NCI-H524 (cell line): ENCODE measurements at regions not wholly inside any gene's neighbourhood (a gene's known extent, or its start where the extent isn't known, plus 50 kb on each side); places are given as distances from the start of the nearest gene placed in this dataset.
A peak's percentile ranks its signal among the peaks of the same experiment; 100 is the strongest.

Source experiments
- DNase-seq, 2 experiments: peaks; one replicate each; lab custom pipeline; 2025; lab: John Stamatoyannopoulos, UW

DNA sequence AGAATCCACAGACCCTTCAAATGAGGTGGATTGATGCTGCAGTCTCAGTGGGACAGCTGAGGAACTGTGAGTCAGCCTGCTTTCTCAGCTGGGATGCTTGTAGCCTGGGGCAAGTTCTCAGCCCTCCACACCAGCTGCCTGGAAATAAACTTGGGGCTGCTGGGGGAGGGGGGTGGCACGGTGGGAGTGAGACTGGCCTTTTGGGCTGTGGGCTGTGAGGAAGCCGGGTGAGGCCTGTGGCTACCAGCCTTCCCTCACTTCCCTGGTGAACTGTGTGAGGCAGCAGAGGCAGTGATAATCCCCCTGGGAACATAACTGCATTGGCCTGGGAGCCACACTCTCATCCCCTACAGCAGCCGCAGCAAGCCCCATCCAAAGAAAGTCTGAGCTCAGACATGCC lies 114.5 kb upstream of the GUCY1A1 start:
- DNase-seq = no peak

DNA sequence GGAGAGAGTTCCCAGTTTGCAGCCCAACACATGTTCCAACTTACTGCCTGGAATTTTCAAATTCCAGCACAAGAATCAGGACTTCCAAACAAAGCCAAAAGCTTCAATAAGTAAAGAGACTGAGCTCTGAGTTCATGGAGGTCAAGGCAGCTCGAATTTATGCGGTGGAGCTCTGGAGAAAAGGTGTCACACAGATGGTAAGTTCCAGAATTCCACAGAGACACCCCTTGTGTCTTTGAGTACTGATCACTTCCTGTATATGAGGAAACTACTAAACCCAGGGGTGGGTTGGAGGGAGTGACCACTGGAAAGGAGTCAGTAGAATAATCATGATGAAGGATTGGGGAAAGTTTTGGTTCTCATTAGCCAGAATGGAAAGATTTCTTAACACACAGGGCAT lies 118.5 kb upstream of the GUCY1A1 start:
- no peak for DNase-seq

DNA sequence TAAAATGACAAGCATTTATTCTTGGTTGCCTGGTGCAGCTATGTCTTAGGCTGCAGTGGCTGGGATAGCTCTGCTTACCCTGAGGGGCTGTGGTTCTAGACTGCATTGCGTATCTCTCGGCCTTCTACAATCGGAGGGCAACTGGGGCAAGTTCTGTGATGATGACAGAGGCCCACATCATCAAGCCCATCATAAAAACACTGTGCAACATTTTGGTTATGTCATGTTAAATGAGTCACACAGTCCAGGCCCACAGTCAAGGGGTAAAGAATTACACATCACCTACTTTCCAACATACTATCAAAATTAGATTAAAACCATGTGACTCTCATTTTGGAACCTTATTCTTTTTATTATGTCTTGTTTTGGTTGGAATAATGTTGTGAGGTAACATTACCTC lies 120.2 kb upstream of the GUCY1A1 start:
- DNase-seq = no peak

DNA sequence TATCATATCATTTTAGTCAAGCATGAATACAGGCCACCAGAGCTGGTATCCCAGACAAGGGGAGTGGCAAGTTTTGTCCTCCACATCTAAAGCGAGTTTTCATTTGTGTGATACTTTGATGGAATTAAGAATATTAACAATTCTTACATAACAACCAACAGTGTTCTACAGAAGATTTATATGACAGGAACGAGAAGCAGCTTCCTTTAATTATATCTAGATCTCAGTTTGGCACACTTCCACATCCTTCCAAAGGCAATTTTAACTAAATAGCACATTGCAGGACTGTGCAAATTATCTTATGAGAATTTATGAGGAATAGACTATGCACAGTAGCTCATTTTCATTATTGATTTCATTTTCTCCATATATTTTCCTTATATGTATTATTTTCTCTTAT lies 121.2 kb upstream of the GUCY1A1 start:
- DNase-seq = no peak

DNA sequence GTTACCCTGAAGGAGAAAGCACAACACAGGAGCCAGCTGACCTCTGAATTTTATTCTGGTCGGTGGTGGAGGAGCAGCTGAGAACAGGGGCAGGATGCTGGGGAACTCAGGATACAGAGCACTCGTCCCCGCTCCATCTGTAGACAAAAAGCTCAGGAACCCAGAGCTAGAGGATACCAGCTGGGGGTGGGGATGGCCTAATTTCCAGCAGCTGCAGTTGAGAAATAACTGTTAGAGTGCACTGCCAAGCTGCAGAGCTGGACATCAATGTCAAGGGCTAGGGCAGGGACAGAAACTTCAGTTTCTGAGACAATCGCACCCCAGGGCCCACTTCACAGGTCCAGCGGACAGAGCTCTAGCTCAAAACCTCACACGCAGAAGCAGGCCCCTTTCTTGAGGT lies 122.1 kb upstream of the GUCY1A1 start:
- DNase-seq = no peak

DNA sequence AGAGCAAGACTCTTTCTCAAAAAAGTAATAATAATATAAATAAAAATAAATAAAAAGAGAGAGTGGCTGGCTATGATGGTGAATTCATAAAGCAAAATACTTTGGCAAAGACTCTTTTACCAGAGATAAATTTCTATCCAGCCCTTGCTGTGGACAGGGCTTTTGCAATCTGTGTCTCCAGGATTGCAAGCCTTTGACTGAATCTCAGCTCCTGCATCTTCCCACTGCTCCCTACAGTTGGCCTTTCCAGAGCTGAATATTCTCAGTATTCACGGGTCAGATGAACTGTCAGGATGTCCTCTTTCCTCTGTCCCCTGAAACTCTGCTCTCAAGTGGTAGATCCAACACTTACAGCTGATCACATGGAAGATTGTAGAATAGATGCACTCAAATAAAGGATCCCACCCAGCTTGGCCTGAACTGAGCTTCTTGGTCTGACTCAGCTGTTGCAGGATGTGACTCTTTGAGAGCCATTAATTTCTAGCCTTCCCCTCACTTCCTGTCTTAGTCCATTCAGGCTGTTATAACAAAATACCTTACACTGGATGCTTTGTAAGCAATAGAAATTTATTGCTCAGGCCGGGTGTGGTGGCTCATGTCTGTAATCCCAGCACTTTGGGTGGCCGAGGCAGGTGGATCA lies 123.4 kb upstream of the GUCY1A1 start:
- DNase-seq = no peak

DNA sequence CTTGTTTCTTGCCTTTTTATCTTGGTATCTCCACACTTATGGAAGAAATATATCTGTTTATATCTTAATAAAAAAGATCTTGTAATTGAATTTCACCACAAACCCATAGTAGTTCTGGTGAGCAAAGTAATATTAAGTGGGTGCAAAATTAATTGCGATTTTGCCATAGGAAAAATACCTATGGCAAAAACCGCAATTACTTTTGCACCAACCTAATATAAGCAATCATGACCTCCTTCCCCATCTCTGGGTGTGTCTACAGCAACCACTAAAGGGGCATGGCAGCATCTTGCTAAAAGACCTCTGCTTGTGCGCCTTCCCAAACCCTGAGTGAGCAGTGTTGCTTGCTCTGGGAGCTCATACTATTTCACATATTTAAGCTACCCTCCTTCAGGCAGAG lies 124.2 kb upstream of the GUCY1A1 start:
- no peak for DNase-seq

DNA sequence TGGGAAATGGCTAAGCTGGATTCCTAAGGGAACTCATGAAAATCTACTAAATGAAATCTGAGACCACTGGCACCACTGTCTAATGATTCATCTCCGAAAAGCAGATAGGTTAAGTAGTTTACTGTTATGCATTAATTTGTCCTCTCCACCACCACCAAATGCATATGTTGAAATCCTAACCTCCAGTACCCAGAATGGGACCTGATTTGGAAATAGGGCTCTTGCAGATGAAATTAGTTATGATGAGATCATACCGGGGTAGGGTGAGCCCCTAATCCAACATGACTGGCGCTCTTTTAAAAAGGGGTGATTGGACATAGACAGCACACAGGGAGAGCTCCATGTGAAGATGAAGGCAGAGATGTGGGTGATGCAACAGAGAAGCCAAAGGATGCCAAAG lies 124.9 kb upstream of the GUCY1A1 start:
- no peak for DNase-seq

DNA sequence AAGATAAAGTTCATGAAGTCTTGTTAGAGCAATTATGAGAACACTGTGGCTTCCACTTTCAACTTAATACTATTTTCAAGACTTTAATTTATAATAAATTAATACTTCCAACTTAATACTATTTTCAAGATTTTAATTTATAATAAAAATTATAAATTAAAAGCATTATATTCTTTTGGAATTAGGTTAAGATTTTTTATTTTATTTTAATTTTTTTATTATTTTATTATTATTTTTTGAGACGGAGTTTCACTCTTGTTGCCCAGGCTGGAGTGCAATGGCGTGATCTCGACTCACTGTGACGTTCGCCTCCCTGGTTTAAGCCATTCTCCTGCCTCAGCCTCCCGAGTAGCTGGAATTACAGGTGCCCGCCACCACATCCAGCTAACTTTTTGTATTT lies 126.0 kb upstream of the GUCY1A1 start:
- DNase-seq = no peak

DNA sequence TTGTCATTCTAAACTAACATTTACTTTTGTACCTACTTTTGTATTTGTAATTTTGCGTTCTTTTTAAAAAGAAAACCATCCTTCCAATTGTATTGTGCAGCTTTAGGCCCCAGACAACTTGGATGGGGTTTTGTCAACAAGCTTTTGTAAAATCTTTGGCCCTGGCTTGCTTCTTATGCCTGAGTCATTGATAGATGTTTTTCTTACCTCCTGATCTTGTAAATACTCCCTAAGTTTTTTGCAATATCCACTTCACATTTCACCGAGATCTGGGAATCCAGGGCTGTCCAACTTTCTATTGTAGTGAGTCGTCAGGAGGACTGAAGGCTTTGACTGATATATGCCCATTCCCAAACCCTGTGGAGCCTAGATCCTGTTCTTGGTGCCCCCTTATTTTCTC lies 126.9 kb upstream of the GUCY1A1 start:
- DNase-seq = no peak

DNA sequence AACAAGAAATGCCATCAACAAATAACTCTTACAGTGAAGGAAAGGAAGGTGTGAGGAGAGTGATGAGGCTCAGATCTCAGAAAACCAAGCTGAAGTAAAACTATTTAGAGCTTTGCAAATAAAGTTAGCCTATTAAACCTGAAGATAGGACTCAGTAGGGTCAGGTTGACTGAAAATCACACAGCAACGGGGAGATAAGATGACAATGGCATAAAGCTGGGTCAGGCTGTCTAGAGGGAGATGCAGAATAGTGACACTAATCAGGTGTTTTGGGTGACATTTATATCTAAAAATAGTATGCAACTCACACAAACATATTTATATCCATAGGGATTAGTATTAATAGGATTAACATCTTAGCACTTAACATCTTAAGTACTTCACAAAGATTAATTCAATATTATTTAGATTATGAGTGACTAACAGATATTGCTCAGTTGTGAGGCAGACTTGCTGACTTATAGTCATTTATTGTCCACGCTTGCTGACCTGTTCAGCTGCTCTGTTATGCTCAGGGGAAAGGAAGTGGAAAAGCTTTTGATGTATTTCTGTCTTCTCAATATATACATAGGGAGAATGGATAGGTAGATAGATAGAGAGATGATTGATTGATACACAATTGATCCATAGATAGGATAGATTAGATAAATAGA lies 130.7 kb upstream of the GUCY1A1 start:
- DNase-seq = peak in 1 of 2 experiments; percentile 40

DNA sequence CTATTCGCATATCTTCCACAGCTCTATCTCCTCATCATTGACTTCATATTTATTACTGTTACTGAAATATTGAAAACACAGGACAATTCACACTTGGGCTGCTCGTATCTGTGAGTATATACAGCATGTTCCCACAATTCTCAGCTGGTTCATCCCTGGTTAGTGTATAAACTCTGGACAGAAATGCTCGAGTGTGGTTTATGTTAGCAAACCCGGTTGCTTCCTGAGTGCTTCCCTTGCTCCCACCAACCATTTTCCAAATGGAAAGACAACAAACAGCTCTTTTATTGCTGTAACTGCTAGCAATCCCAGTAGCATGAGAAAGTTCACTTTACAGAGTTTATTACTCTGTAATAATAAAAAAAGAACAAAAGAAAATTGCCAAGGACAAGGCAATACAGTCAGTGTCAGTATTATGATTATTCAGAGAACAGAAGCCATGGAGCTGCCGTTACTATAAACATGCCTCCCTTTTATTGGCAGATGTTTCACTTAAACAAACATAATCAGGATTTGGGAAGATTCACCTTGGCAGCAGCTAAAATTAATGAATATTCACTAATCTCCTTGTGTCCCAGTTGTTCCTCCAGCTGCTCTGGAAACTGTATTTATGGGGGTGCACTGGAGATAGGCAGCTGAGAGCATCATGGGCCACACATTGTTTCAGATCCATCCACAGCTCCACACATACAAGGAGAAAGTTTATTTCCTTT lies 134.1 kb upstream of the GUCY1A1 start:
- peak; percentile 0 to 60 for DNase-seq

DNA sequence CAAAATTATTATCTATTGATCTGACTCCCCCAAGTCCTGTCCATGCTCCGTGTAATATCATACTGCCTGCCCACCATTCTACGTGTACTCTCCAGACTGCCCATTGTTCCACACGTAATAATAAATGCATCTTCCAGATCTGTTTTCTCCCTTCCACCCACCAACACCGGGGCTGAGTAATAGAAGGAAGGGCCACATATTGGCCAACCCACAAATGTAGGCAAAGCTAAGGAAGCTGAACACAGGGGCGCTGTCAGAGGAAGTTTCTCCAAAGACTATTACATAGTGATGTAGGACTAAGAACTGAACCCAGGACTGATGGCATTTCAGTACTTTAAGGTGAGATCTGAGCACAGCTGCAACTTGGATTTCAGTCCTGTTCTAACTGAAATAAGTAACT lies 135.8 kb upstream of the GUCY1A1 start:
- DNase-seq = no peak

DNA sequence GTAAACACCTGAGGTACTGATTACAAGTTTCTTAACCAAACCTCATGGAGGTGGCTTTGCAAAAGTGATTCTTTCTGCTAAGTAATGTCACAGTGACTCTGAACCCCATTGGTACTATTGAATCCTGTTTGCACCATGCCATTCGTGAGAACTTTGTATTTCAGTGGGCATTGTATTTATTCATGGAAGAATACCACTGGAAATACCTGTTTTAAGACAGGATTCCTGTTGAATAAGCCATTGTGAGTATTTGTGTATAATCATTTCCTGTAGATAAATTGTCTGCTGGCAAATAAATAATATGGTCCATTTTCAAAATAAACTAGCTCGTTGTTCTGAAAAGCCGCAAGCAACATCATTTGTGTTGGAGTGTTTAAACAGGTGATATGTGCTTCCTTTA lies 136.4 kb upstream of the GUCY1A1 start:
- DNase-seq = no peak

DNA sequence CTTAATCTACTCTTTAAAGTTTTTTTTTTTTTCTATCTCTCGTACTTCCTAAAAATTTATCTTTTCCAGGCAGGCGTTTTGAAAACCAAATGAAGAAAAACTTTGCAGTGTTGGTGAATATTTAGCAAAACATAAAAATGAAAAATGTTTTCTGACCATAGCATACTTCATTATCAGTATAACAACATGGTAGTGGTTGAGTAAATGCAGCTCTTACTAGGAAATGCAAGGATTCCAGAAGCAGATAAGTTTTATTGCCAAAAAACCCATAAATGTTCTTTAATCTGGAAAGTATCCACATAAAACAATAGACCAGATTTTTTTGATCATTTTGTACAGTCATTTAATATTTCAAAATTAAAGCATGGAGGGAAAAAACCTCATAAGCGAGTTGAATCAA lies 136.9 kb upstream of the GUCY1A1 start:
- DNase-seq = no peak

DNA sequence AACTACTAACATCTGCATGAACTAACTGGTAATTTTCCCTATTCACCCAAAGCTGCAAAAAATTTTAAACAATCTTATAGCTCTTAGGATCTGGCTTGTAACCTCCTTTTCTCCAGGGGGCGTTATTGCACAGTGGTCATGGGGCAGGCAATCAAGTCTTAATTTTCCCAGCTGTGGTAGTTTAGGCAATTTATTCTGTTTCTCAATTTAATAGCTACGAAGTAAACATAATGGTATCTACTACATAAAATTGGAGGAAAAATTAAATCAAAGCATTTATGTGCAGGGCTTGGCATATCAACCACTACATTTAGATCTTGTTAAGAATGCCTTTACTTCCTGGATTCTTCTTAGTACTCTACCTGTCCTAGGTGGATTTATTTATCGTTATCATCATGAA lies 137.4 kb upstream of the GUCY1A1 start:
- DNase-seq = peak in 1 of 2 experiments; percentile 0

DNA sequence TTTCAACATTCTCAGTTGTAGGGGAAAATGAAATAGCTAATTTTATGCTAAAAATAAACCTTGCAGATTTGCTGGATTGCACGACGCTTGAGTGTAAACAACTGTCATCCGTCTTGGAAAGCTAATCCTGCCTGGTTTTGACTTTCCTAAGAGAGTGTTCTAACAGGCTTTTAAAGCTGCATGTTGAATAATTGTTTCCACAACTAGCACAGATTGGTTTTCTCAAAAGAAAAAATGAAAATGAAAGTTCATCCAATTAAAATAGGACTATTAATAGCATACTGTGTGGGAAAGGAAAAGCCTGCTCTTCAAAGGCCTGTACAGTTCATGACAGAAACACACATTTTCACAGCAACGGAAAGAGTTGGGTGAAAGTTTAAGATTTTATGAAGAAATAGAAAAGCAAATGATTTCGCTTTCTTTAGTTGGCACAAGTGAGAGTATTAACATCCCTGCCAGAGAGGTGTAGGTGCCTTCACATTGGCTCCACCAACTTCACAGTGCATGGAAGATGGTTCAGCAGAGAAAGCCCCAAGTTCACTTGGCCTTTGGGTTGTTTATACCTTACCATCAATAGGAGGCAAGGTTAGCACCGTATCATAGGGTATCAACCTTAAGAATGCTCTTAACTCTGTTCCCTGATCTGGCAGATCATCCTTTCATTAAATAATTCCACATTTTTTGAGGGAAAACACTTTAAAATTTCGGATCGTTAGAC lies 140.0 kb upstream of the GUCY1A1 start:
- DNase-seq = no peak

DNA sequence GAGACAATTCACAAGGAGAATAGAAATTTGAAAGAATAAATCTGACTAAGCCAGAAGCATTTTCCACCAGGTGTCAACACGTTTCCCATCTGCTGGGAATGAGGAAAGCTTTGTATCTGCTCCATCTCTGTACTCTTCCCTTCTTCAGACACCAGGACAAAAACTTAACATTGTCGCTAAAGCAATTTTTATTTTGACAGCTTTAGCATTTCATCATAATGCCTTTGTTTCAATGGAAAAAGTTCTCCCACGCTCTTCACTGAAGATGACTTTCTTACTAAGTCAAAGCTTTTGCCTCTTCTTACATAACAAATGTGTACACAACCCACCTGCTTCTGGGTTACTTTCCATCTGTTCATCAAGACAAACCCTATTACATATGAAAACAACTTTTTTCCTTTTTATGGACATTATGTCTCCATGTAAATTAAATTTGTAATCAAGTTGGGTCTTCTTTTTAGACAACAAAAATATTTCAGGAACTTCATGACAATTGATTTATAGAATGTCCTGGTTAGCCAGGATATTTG lies 141.7 kb upstream of the GUCY1A1 start:
- DNase-seq = no peak

DNA sequence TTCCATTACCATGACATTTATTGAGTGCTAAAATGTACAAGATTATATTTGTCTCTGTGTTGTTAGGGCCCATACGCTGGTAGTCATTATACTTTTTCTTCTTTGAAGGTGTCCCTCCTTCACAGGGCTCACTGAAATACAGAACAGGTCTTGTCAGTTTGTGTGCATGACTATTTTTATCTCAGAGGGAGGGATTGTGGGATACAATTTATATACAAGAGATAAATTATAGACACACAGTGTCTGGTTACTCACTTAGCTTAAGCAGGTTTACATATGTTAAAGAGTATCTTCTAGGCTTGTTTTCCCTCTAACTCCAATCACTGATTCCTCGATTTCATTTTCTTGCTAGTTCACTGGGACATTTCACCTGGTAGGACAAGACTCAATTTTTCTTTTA lies 143.3 kb upstream of the GUCY1A1 start:
- no peak for DNase-seq

DNA sequence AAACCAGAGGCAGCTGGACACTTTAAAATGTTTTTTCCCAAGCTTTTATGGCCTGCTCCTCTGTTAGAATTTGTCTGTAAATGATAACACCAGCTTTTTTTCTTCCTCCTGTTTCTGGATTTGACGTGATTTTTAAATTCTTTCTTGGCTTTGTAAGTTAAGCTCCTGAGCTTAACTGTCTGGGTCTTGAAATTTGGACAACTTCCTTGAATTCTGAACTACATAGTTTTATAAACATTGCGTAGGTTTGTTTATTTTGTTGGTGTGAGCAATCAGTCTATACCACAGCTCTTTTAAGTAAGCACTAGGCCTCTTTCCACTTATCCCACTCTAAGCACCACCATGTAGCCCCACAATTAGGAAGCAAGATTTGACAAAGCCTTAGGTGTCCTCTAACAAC lies 144.4 kb upstream of the GUCY1A1 start:
- no peak for DNase-seq

DNA sequence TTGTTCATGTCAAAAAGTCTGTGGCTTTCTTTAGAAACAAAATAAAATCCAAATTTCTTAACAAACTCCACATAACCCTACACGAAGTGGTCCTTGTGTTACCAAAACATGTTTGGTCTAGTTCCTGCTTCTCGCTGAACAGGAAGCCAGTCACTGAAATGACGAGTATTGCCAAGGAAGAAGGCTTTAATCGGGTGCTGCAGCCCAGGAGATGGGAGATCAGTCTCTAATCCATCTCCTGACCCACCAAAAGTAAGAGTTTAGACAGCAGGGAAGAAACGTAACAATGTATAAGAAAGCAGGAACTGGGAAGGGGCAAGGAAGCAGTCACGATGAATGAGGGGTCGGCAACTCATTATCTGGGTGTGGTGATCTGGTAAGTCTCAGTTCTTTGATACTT lies 144.6 kb upstream of the MAP9 start:
- DNase-seq = no peak

DNA sequence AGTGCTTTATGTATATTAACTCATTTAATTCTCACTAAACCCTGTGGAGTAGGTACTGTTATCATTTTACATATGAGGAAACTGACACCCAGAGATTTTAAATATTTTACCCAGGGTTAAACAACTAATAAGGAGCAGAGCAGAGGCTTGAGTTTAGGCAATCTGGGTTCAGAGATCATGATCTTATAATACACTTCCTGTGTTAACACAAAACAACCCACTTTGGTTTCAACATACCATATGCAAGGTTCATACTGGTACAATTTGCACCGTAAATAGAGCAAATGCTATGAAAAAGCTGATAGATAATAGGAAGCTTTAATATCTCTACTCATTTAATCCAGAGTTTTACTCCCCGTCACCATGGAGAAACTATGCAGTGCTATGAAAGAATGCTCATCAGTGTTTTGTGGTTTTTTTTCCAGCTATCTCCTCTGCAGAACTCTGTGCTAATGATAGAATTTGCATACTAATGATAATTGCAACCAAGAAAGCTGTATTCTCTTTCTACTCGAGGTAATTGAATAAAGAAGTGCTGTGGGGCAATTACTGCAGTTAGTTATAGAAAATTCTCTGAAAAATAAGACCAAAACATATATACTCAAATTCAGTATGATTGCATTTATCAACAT lies 138.8 kb upstream of the MAP9 start:
- no peak for DNase-seq
